ENCODE measurements at regions not wholly inside any gene's neighbourhood (a gene's known extent, or its start where the extent isn't known, plus 50 kb on each side); places are given as distances from the start of the nearest gene placed in this dataset.

DNA sequence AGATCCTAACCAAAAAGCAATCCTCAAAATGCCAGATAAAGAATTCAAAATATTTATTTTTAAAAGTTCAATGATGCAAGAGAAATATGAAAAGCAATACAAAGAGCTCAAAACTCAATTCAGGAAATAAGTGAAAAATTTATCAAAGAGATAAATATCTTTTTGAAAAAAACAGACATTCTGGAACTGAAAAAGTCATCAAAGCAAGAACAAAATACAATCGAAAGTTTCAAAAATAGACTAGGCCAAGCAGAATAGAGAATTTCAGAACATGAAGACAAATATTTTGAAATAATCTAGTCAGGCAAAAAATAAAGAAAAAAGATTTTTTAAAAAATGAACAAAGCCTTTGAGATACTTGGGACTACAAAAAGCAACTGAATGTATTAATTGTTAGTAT lies 83.4 kb upstream of the STT3B start:
- H3K4me3 ChIP-seq (ENCODE audit: low read depth, low read length): no peak overlapping the region
- in situ Hi-C loops (cut with HindIII; ENCODE audit: low sequenced_read_pairs): no loop called here
- TF ChIP-seq, protein P1, sequence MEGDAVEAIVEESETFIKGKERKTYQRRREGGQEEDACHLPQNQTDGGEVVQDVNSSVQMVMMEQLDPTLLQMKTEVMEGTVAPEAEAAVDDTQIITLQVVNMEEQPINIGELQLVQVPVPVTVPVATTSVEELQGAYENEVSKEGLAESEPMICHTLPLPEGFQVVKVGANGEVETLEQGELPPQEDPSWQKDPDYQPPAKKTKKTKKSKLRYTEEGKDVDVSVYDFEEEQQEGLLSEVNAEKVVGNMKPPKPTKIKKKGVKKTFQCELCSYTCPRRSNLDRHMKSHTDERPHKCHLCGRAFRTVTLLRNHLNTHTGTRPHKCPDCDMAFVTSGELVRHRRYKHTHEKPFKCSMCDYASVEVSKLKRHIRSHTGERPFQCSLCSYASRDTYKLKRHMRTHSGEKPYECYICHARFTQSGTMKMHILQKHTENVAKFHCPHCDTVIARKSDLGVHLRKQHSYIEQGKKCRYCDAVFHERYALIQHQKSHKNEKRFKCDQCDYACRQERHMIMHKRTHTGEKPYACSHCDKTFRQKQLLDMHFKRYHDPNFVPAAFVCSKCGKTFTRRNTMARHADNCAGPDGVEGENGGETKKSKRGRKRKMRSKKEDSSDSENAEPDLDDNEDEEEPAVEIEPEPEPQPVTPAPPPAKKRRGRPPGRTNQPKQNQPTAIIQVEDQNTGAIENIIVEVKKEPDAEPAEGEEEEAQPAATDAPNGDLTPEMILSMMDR (IDR thresholded peaks at IDR 0.05; ENCODE audit: low read depth, low read length, missing control alignments): no peak

DNA sequence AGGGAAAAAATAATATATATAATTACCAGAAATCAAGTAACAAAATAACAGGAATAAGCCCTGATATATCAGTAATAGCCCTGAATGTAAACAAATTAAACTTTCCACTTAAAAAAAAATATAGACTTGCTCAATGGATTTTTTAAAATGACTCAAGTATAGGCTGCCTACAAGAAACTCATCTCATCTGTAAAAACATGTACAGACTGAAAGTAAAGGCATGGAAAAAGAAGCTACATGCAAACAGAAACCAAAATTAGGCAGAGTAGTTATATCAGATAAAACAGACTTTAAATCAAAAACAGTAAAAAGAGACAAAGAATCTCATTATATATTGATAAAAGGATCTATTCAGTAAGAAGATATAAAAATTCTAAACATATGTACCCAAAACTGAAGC lies 82.4 kb upstream of the STT3B start:
- in situ Hi-C loops (cut with HindIII; ENCODE audit: low sequenced_read_pairs): no loop called here
- H3K4me3 ChIP-seq (ENCODE audit: low read depth, low read length): no peak overlapping the region
- TF ChIP-seq, protein P1 (IDR thresholded peaks at IDR 0.05; ENCODE audit: low read depth, low read length, missing control alignments): no peak
- DNase-seq (ENCODE audit: low read depth): no peak

More for the DNA sequence above, 83.4 kb upstream of the STT3B start:
- DNase-seq (ENCODE audit: low read depth): no peak

DNA sequence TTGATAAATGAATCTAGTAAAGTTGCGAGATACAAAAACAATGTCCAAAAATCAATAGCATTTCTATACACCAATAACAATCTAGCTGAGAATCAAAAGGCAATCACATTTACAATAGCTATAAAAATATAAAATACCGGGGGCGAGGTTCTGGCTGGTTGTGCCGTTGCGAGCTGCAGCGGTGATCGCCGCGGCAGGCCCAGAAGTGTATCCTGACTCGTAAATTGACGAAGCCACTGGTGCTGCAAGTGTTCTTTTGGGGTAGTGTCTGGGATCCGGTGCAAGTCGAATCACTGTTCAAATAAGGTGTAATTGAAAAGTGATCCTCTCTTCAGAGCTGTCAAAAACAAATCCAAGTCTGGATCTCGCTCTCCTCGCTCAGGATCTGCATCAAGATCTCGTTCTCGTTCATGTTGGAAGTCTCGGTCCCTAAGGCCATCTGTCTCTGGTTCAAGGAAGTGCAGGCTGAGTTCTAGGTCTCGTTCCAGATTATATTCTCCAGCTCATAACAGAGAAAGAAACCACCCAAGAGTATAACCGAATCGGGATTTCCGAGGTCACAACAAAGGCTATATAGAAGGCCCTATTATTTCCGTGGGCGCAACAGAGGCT lies 80.1 kb upstream of the STT3B start:
- no peak overlapping the region for H3K4me3 ChIP-seq (ENCODE audit: low read depth, low read length)
- TF ChIP-seq, protein P1 (IDR thresholded peaks at IDR 0.05; ENCODE audit: low read depth, low read length, missing control alignments): no peak
- DNase-seq (ENCODE audit: low read depth): no peak
- in situ Hi-C loops (cut with HindIII; ENCODE audit: low sequenced_read_pairs): no loop called here

DNA sequence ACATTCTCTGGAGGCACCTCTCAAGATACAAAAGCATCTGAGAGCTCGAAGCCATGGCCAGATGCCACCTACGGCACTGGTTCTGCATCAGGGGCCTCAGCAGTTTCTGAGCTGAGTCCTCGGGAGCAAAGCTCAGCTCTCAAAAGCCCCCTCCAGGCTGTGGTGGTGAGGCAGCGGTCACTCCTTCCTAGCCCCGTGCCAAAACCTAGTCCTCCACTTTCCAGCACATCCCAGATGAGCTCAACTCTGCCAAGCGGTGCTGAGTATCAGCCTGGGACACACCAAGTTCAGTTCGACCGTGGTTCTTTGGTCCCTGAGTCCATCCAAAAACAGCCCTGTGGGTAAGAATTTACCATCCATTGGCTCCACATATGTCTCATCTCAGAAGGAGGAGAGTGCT lies 79.3 kb upstream of the STT3B start:
- TF ChIP-seq, protein P1 (IDR thresholded peaks at IDR 0.05; ENCODE audit: low read depth, low read length, missing control alignments): no peak
- in situ Hi-C loops (cut with HindIII; ENCODE audit: low sequenced_read_pairs): no loop called here
- H3K4me3 ChIP-seq (ENCODE audit: low read depth, low read length): no peak overlapping the region
- DNase-seq (ENCODE audit: low read depth): no peak

DNA sequence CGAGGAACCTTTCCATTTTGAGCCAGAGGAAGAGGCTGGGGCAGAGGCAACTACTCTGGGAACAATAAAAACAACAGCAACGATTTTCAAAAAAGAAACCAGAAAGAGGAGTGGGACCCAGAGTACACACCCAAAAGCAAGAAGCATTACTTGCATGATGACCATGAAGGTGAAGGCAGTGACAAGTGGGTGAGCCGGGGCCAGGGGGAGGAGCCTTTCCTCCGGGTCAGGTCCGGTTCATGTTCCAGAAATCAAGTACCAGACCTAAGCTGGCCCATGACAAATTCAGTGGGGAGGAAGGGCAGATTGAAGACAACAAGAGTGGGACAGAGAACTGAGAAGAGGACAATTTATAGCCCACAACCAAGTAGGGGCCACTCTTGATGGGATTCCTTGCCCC lies 77.2 kb upstream of the STT3B start:
- H3K4me3 ChIP-seq (ENCODE audit: low read depth, low read length): no peak overlapping the region
- no peak for DNase-seq (ENCODE audit: low read depth)
- TF ChIP-seq, protein P1 (IDR thresholded peaks at IDR 0.05; ENCODE audit: low read depth, low read length, missing control alignments): no peak
- in situ Hi-C loops (cut with HindIII; ENCODE audit: low sequenced_read_pairs): no loop called here

DNA sequence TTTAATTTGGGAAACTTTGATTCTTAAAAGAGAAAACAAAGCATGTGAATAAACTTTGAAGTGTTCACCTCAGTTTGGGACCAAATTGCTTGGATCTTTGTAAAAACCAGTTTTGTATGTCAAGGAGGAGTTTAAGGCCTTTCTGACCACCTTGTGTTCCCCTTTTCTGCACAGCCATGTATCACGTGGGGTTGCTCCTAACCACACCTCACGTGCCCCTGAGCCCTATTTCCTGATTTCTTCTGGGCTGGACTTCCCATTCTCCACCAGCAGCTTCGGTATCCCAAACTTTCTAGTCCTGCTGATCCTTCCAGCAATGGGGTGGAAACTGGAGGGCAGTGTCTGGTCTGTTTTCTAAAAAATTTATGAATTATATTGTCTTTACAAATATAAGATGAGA lies 76.4 kb upstream of the STT3B start:
- no peak overlapping the region for H3K4me3 ChIP-seq (ENCODE audit: low read depth, low read length)
- in situ Hi-C loops (cut with HindIII; ENCODE audit: low sequenced_read_pairs): no loop called here
- no peak for DNase-seq (ENCODE audit: low read depth)
- TF ChIP-seq, protein P1 (IDR thresholded peaks at IDR 0.05; ENCODE audit: low read depth, low read length, missing control alignments): no peak

Measured in astrocyte of the cerebellum (primary cell).